ENCODE measurements at regions not wholly inside any gene's neighbourhood (a gene's known extent, or its start where the extent isn't known, plus 50 kb on each side); places are given as distances from the start of the nearest gene placed in this dataset.

- no peak for DNase-seq
Measured at GRCh38 chr5:2137444-2138050, 254.8 kb upstream of the IRX4 start.

- no peak for DNase-seq
Measured at GRCh38 chr5:2136728-2137333, 254.1 kb upstream of the IRX4 start.

GRCh38 chr5:2135833-2136232 lies 253.1 kb upstream of the IRX4 start:
- DNase-seq: no peak

- DNase-seq: no peak
Measured at GRCh38 chr5:2135354-2135753, 252.6 kb upstream of the IRX4 start.

- DNase-seq: no peak
Measured at GRCh38 chr5:2134543-2135292, 252.0 kb upstream of the IRX4 start.

GRCh38 chr5:2133936-2134335 lies 251.2 kb upstream of the IRX4 start:
- no peak for DNase-seq

GRCh38 chr5:2133080-2133479 lies 250.4 kb upstream of the IRX4 start:
- DNase-seq: no peak

GRCh38 chr5:2132497-2132847 lies 249.7 kb upstream of the IRX4 start:
- no peak for DNase-seq

- DNase-seq: no peak
Measured at GRCh38 chr5:2131826-2132496, 249.2 kb upstream of the IRX4 start.

- no peak for DNase-seq
Measured at GRCh38 chr5:2131196-2131595, 248.5 kb upstream of the IRX4 start.

- DNase-seq: no peak
Measured at GRCh38 chr5:2130361-2130760, 247.6 kb upstream of the IRX4 start.

GRCh38 chr5:2129568-2130272 lies 247.0 kb upstream of the IRX4 start:
- DNase-seq: no peak

- no peak for DNase-seq
Measured at GRCh38 chr5:2128686-2129355, 246.1 kb upstream of the IRX4 start.

GRCh38 chr5:2126512-2126911 lies 243.8 kb upstream of the IRX4 start:
- no peak for DNase-seq

GRCh38 chr5:2125901-2126265 lies 243.2 kb upstream of the IRX4 start:
- DNase-seq: no peak

GRCh38 chr5:2125171-2125900 lies 242.6 kb upstream of the IRX4 start:
- DNase-seq: no peak

- DNase-seq: no peak
Measured at GRCh38 chr5:2124434-2125170, 241.9 kb upstream of the IRX4 start.

- DNase-seq: no peak
Measured at GRCh38 chr5:2123874-2124273, 241.1 kb upstream of the IRX4 start.

GRCh38 chr5:2120361-2120760 lies 237.6 kb upstream of the IRX4 start:
- no peak for DNase-seq

GRCh38 chr5:2119573-2119972 lies 236.8 kb upstream of the IRX4 start:
- no peak for DNase-seq
